Natural killer cell treated with Interleukin-12 subunit alpha and Interleukin-12 subunit beta and Interleukin-15 and Interleukin-18, amount 100 ng/mL, for 72 hours (primary cell): ENCODE measurements at regions not wholly inside any gene's neighbourhood (a gene's known extent, or its start where the extent isn't known, plus 50 kb on each side); places are given as distances from the start of the nearest gene placed in this dataset.
A peak's percentile ranks its signal among the peaks of the same experiment; 100 is the strongest.

Experiments used
- ATAC-seq, 2 donors: fragments of 150-1000 bp; cut with Tn5 transposase in 1 of 2; sonication (Bioruptor Pico), chemical (Tn5 transposase) in 1 of 2; 2 replicates each; pipeline ENCODE4 v1.10.0; 2021
- DNase-seq: peaks from one replicate; pipeline ENCODE4 v3.0.0; 2022; ENCODE audit warnings: low spot score
- H3K27ac Mint-ChIP-seq, 2 donors: 1 replicate in 1 of 2; 2 replicates in 1 of 2; pipeline ENCODE4 v1.8.0; 2022; ENCODE audit warnings: mixed read lengths in 2 of 2, mild to moderate bottlenecking in 1 of 2, moderate library complexity in 1 of 2
- H3K27me3 Mint-ChIP-seq, 2 donors: 1 replicate in 1 of 2; 2 replicates in 1 of 2; pipeline ENCODE4 v1.8.0; 2022; ENCODE audit warnings: mixed read lengths in 2 of 2
- H3K36me3 Mint-ChIP-seq: one replicate; pipeline ENCODE4 v1.8.0; 2022; ENCODE audit warnings: mixed read lengths
- H3K4me1 Mint-ChIP-seq, 2 donors: 1 replicate in 1 of 2; 2 replicates in 1 of 2; pipeline ENCODE4 v1.8.0; 2022; ENCODE audit warnings: low read depth in 2 of 2, mixed read lengths in 2 of 2, mild to moderate bottlenecking in 1 of 2
- H3K4me3 Mint-ChIP-seq: one replicate; pipeline ENCODE4 v1.8.0; 2022; ENCODE audit warnings: mixed read lengths
- H3K9me3 Mint-ChIP-seq: 2 replicates; pipeline ENCODE4 v1.8.0; 2022; ENCODE audit warnings: mixed read lengths

GRCh38 chr16:72241930-72242329 is 70.0 kb upstream of the PMFBP1 start:
- Mint-ChIP-seq H3K27ac (no peak overlapping the region), H3K36me3 (no peaks in the 10 kb centered on the region), H3K9me3 (no peaks in the 10 kb centered on the region), H3K27me3 (peaks cover 0 to 6% of the 10 kb centered on the region in 2 donors), H3K4me1 (peaks cover 0 to 4% of the 10 kb centered on the region in 2 donors), H3K4me3 (no peak overlapping the region)
- no peak for DNase-seq
- peak in 1 of 2 donors; percentile 49 for ATAC-seq

- no peak for DNase-seq
- peaks cover 1 to 10% of the 10 kb centered on the region in 2 donors for H3K27me3 Mint-ChIP-seq
- H3K27ac Mint-ChIP-seq = no peak overlapping the region
- H3K36me3 Mint-ChIP-seq = no peaks in the 10 kb centered on the region
- H3K4me3 Mint-ChIP-seq = no peak overlapping the region
- H3K4me1 Mint-ChIP-seq = no peaks in the 10 kb centered on the region
- H3K9me3 Mint-ChIP-seq = no peaks in the 10 kb centered on the region
- no peak for ATAC-seq
These were observed 69.1 kb upstream of the PMFBP1 start for GRCh38 chr16:72241008-72241407.

- Mint-ChIP-seq H3K27me3 (peaks cover 4 to 14% of the 10 kb centered on the region in 2 donors), H3K4me1 (no peaks in the 10 kb centered on the region), H3K4me3 (no peak overlapping the region), H3K36me3 (no peaks in the 10 kb centered on the region), H3K9me3 (no peaks in the 10 kb centered on the region), H3K27ac (no peak overlapping the region)
- DNase-seq (no peak), ATAC-seq (no peak)
These were observed 68.5 kb upstream of the PMFBP1 start for GRCh38 chr16:72240466-72240865.

GRCh38 chr16:72236866-72237265 is 64.9 kb upstream of the PMFBP1 start:
- H3K27ac Mint-ChIP-seq = no peak overlapping the region
- H3K9me3 Mint-ChIP-seq = no peaks in the 10 kb centered on the region
- ATAC-seq (no peak), DNase-seq (no peak)
- no peaks in the 10 kb centered on the region for H3K36me3 Mint-ChIP-seq
- no peak overlapping the region for H3K4me3 Mint-ChIP-seq
- H3K27me3 Mint-ChIP-seq = peaks cover 4 to 19% of the 10 kb centered on the region in 2 donors
- H3K4me1 Mint-ChIP-seq = no peaks in the 10 kb centered on the region

GRCh38 chr16:72234387-72234786 is 62.4 kb upstream of the PMFBP1 start:
- no peaks in the 10 kb centered on the region for H3K36me3 Mint-ChIP-seq
- DNase-seq (no peak), ATAC-seq (no peak)
- no peaks in the 10 kb centered on the region for H3K4me1 Mint-ChIP-seq
- no peak overlapping the region for H3K27ac Mint-ChIP-seq
- H3K9me3 Mint-ChIP-seq = no peaks in the 10 kb centered on the region
- H3K27me3 Mint-ChIP-seq = peaks cover 7 to 21% of the 10 kb centered on the region in 2 donors
- no peak overlapping the region for H3K4me3 Mint-ChIP-seq

- no peak overlapping the region for H3K27ac Mint-ChIP-seq
- no peaks in the 10 kb centered on the region for H3K4me1 Mint-ChIP-seq
- no peak overlapping the region for H3K4me3 Mint-ChIP-seq
- H3K36me3 Mint-ChIP-seq = no peaks in the 10 kb centered on the region
- H3K9me3 Mint-ChIP-seq = no peaks in the 10 kb centered on the region
- DNase-seq (no peak), ATAC-seq (no peak)
- peaks cover 5 to 16% of the 10 kb centered on the region in 2 donors for H3K27me3 Mint-ChIP-seq
These were observed 56.1 kb upstream of the PMFBP1 start for GRCh38 chr16:72228014-72228413.

- Mint-ChIP-seq H3K4me3 (no peak overlapping the region), H3K27ac (no peak overlapping the region), H3K27me3 (peaks cover 5 to 16% of the 10 kb centered on the region in 2 donors), H3K4me1 (no peaks in the 10 kb centered on the region), H3K36me3 (no peaks in the 10 kb centered on the region), H3K9me3 (no peaks in the 10 kb centered on the region)
- DNase-seq = no peak
- ATAC-seq = no peak
These were observed 54.2 kb upstream of the PMFBP1 start for GRCh38 chr16:72226136-72226535.

- Mint-ChIP-seq H3K36me3 (no peaks in the 10 kb centered on the region), H3K4me1 (no peaks in the 10 kb centered on the region), H3K4me3 (no peak overlapping the region), H3K27me3 (peaks cover 2 to 8% of the 10 kb centered on the region in 2 donors), H3K27ac (no peak overlapping the region), H3K9me3 (no peaks in the 10 kb centered on the region)
- DNase-seq (no peak), ATAC-seq (no peak)
These were observed 52.4 kb upstream of the PMFBP1 start for GRCh38 chr16:72224260-72224768.

GRCh38 chr16:72222503-72222902 is 50.5 kb upstream of the PMFBP1 start:
- DNase-seq (no peak), ATAC-seq (no peak)
- Mint-ChIP-seq H3K4me1 (no peaks in the 10 kb centered on the region), H3K36me3 (no peaks in the 10 kb centered on the region), H3K4me3 (no peak overlapping the region), H3K27ac (no peak overlapping the region), H3K9me3 (no peaks in the 10 kb centered on the region), H3K27me3 (peaks cover 2 to 8% of the 10 kb centered on the region in 2 donors)
